Activated CD4-positive, CD25-positive, alpha-beta regulatory T cell treated with anti-CD3 and anti-CD28 coated beads, Interleukin-2, amount 50 U/mL, for 72 hours (primary cell): ENCODE measurements at regions not wholly inside any gene's neighbourhood (a gene's known extent, or its start where the extent isn't known, plus 50 kb on each side); places are given as distances from the start of the nearest gene placed in this dataset.
"Not testable (repeated sequence)": the region's sequence is repeated elsewhere in the genome, so short reads cannot be mapped to it uniquely, and the experiment has no call there.

ENCODE experiments used
- DNase-seq: peaks from one replicate; pipeline ENCODE4 v3.0.0; 2021

GRCh38 chr2:11077411-11077810, 77.9 kb upstream of the SLC66A3 start:
- DNase-seq, result no peak

GRCh38 chr2:11079136-11079824, 76.0 kb upstream of the SLC66A3 start:
- DNase-seq, result no peak

GRCh38 chr2:11080253-11081115, 74.8 kb upstream of the SLC66A3 start:
- no peak for DNase-seq

GRCh38 chr2:11082880-11083279, 72.4 kb upstream of the SLC66A3 start:
- no peak for DNase-seq

GRCh38 chr2:11088821-11089220, 66.4 kb upstream of the SLC66A3 start:
- not testable (repeated sequence) for DNase-seq

GRCh38 chr2:11090187-11090586, 65.1 kb upstream of the SLC66A3 start:
- DNase-seq, result no peak

- DNase-seq, result no peak
These were observed 62.4 kb upstream of the SLC66A3 start for GRCh38 chr2:11092701-11093335.

GRCh38 chr2:11093467-11093866, 61.8 kb upstream of the SLC66A3 start:
- no peak for DNase-seq

GRCh38 chr2:11094021-11094810, 61.1 kb upstream of the SLC66A3 start:
- no peak for DNase-seq

GRCh38 chr2:11096591-11096990, 58.7 kb upstream of the SLC66A3 start:
- no peak for DNase-seq

GRCh38 chr2:11097038-11097720, 58.1 kb upstream of the SLC66A3 start:
- no peak for DNase-seq

GRCh38 chr2:11097854-11098387, 57.3 kb upstream of the SLC66A3 start:
- DNase-seq, result no peak

GRCh38 chr2:11099122-11100065, 55.9 kb upstream of the SLC66A3 start:
- DNase-seq, result no peak

GRCh38 chr2:11100130-11100529, 55.1 kb upstream of the SLC66A3 start:
- DNase-seq, result no peak

- no peak for DNase-seq
These were observed 54.3 kb upstream of the SLC66A3 start for GRCh38 chr2:11100976-11101375.

- DNase-seq, result no peak
These were observed 53.8 kb upstream of the SLC66A3 start for GRCh38 chr2:11101430-11101829.

GRCh38 chr2:11102466-11102865, 52.8 kb upstream of the SLC66A3 start:
- DNase-seq, result no peak

- DNase-seq, result no peak
These were observed 52.1 kb upstream of the SLC66A3 start for GRCh38 chr2:11102956-11103860.

- no peak for DNase-seq
These were observed 51.1 kb upstream of the SLC66A3 start for GRCh38 chr2:11103984-11104793.
